Transverse colon (tissue), 4 donors: ENCODE measurements at regions not wholly inside any gene's neighbourhood (a gene's known extent, or its start where the extent isn't known, plus 50 kb on each side); places are given as distances from the start of the nearest gene placed in this dataset.

ENCODE experiments used
- DNase-seq: peaks from one replicate; pipeline ENCODE4 v3.0.0-alpha.2; 2019
- H3K27ac ChIP-seq, 4 donors: fragments of 200-600 bp; sonication (generic); 2 replicates each; pipeline ENCODE4 v1.5.1; 2016 to 2018; ENCODE audit warnings: inconsistent platforms in 4 of 4
- H3K27me3 ChIP-seq: fragments of 200-600 bp; sonication (generic); 2 replicates; pipeline ENCODE4 v1.5.1; 2017; ENCODE audit warnings: inconsistent platforms
- H3K36me3 ChIP-seq, 4 donors: fragments of 200-600 bp; sonication (generic); 2 replicates each; pipeline ENCODE4 v1.5.1; 2017 to 2019; ENCODE audit warnings: inconsistent platforms in 4 of 4
- H3K4me1 ChIP-seq, 4 donors: fragments of 200-600 bp; sonication (generic); 2 replicates each; pipeline ENCODE4 v1.5.1; 2017 to 2020; ENCODE audit warnings: inconsistent platforms in 4 of 4
- H3K4me3 ChIP-seq, 4 donors: fragments of 200-600 bp; sonication (generic); 1 replicate in 1 of 4; 2 replicates in 3 of 4; pipeline versions ENCODE4 v1.5.1 to v1.6.1; 2017 to 2019; ENCODE audit warnings: inconsistent platforms in 4 of 4
- H3K9me3 ChIP-seq, 2 donors: fragments of 200-600 bp; sonication (generic); 2 replicates each; pipeline ENCODE4 v1.5.1; 2017 to 2019; ENCODE audit warnings: inconsistent platforms in 2 of 2
- CTCF ChIP-seq, 5 experiments: fragments of 200-600 bp in 3 of 5; fragments of 450-650 bp in 2 of 5; sonication (generic) in 3 of 5; IDR thresholded peaks; 1 replicate in 2 of 5; 2 replicates in 3 of 5; pipeline ENCODE4 v1.5.1; 2016 to 2017; ENCODE audit warnings: antibody characterized with exemption in 5 of 5, inconsistent platforms in 3 of 5, mild to moderate bottlenecking in 2 of 5, moderate library complexity in 1 of 5
- EP300 ChIP-seq: sonication (generic); formaldehyde crosslinking; IDR thresholded peaks from one replicate; pipeline ENCODE4 v1.6.1; 2017; ENCODE audit warnings: antibody characterized with exemption, low read depth
- POLR2A ChIP-seq: fragments of 450-650 bp; IDR thresholded peaks from one replicate; pipeline ENCODE4 v1.6.1; 2016; ENCODE audit warnings: antibody characterized with exemption, mild to moderate bottlenecking, moderate library complexity
- POLR2AphosphoS5 ChIP-seq, 3 donors: sonication (generic); formaldehyde crosslinking; IDR thresholded peaks; one replicate each; pipeline ENCODE4 v1.6.1; 2016; ENCODE audit warnings: antibody characterized with exemption in 3 of 3
- WGBS, 2 donors: methylation state at CpG; one replicate each; pipeline ENCODE4 v1.1.5; 2018; ENCODE audit warnings: low coverage in 1 of 2; 5-methylcytosine and 5-hydroxymethylcytosine counted together
- in situ Hi-C, 4 donors: fragments of 200-750 bp; cut with MboI; loops; one replicate each; pipeline versions ENCODE4 v1.15.0 to v1.15.1; 2017; ENCODE audit warnings: low sequenced_read_pairs in 3 of 4, low pct_ligation_motif_present in 1 of 4, low pct_unique_long_range_greater_than_20kb in 1 of 4
- intact Hi-C: fragments of 100-400 bp; cut with DNase I; formaldehyde crosslinking; loops from one replicate; pipeline ENCODE4 v1.15.1; 2023; ENCODE audit warnings: low total_unique reads

GRCh38 chr10:109149666-109150350 is 773.5 kb downstream of the XPNPEP1 start:
- intact Hi-C loops, result no loop called here
- H3K36me3 ChIP-seq, result no peaks in the 10 kb centered on the region
- TF ChIP-seq POLR2A, result no peak
- no peak for TF ChIP-seq CTCF (IDR thresholded peaks at IDR 0.05)
- TF ChIP-seq EP300, result no peak
- TF ChIP-seq POLR2AphosphoS5 (IDR thresholded peaks at IDR 0.05), result no peak

GRCh38 chr10:109127363-109127762 is 795.9 kb downstream of the XPNPEP1 start:
- Histone ChIP-seq H3K36me3 (no peaks in the 10 kb centered on the region), H3K4me3 (no peak overlapping the region), H3K27ac (no peak overlapping the region), H3K27me3 (no peaks in the 10 kb centered on the region), H3K4me1 (no peaks in the 10 kb centered on the region), H3K9me3 (no peaks in the 10 kb centered on the region)
- intact Hi-C loops, result no loop called here
- WGBS, 2 donors, result 54 to 63% methylated on average over 1 of the region's 1 CpG
- in situ Hi-C loops, result no loop called here
- TF ChIP-seq POLR2AphosphoS5 (IDR thresholded peaks at IDR 0.05) (no peak), POLR2A (no peak), EP300 (no peak), CTCF (IDR thresholded peaks at IDR 0.05) (no peak)
- no peak for DNase-seq

More at GRCh38 chr10:109149666-109150350, 773.5 kb downstream of the XPNPEP1 start:
- H3K4me3 ChIP-seq, result no peak overlapping the region
- in situ Hi-C loops, result no loop called here
- no peaks in the 10 kb centered on the region for H3K9me3 ChIP-seq
- DNase-seq, result no peak
- no peaks in the 10 kb centered on the region for H3K4me1 ChIP-seq
- H3K27ac ChIP-seq, result no peak overlapping the region
- H3K27me3 ChIP-seq, result no peaks in the 10 kb centered on the region

- TF ChIP-seq POLR2AphosphoS5 (IDR thresholded peaks at IDR 0.05) (no peak), POLR2A (no peak), CTCF (IDR thresholded peaks at IDR 0.05) (no peak), EP300 (no peak)
- no peaks in the 10 kb centered on the region for H3K9me3 ChIP-seq
- DNase-seq, result no peak
- 40 to 82% methylated on average over 1 to 3 of the region's 3 CpGs for WGBS, 2 donors
- intact Hi-C loops (no loop called here), in situ Hi-C loops (no loop called here)
- no peaks in the 10 kb centered on the region for H3K4me1 ChIP-seq
- H3K36me3 ChIP-seq, result no peaks in the 10 kb centered on the region
- H3K27me3 ChIP-seq, result no peaks in the 10 kb centered on the region
- H3K27ac ChIP-seq, result no peak overlapping the region
- H3K4me3 ChIP-seq, result no peak overlapping the region
These were observed 796.8 kb downstream of the XPNPEP1 start for GRCh38 chr10:109126541-109126940.

GRCh38 chr10:109126016-109126415 is 797.3 kb downstream of the XPNPEP1 start:
- H3K36me3 ChIP-seq, result no peaks in the 10 kb centered on the region
- no peak for DNase-seq
- TF ChIP-seq POLR2A (no peak), CTCF (IDR thresholded peaks at IDR 0.05) (no peak), EP300 (no peak), POLR2AphosphoS5 (IDR thresholded peaks at IDR 0.05) (no peak)
- no peak overlapping the region for H3K27ac ChIP-seq
- H3K4me1 ChIP-seq, result no peaks in the 10 kb centered on the region
- no peaks in the 10 kb centered on the region for H3K9me3 ChIP-seq
- 20 to 57% methylated on average over 1 of the region's 1 CpG for WGBS, 2 donors
- H3K4me3 ChIP-seq, result no peak overlapping the region
- H3K27me3 ChIP-seq, result no peaks in the 10 kb centered on the region
- intact Hi-C loops, result no loop called here
- in situ Hi-C loops, result no loop called here
